Esophagus squamous epithelium (tissue), 5 donors: ENCODE measurements at regions not wholly inside any gene's neighbourhood (a gene's known extent, or its start where the extent isn't known, plus 50 kb on each side); places are given as distances from the start of the nearest gene placed in this dataset.
"Not testable (repeated sequence)": the region's sequence is repeated elsewhere in the genome, so short reads cannot be mapped to it uniquely, and the experiment has no call there.

Experiments
- DNase-seq: peaks from one replicate; lab custom pipeline; 2025; lab: John Stamatoyannopoulos, UW
- H3K27ac ChIP-seq, 4 donors: fragments of 200-600 bp; sonication (generic); one replicate each; pipeline ENCODE4 v1.5.1; 2016 to 2019; ENCODE audit warnings: mild to moderate bottlenecking in 1 of 4
- H3K27me3 ChIP-seq, 4 donors: fragments of 200-600 bp; sonication (generic); 1 replicate in 3 of 4; 2 replicates in 1 of 4; pipeline versions ENCODE4 v1.5.1 to v1.6.0; 2017 to 2021; ENCODE audit warnings: antibody characterized with exemption in 1 of 4
- H3K36me3 ChIP-seq, 3 donors: fragments of 200-600 bp; sonication (generic); one replicate each; pipeline ENCODE4 v1.5.1; 2016 to 2019
- H3K4me1 ChIP-seq, 3 donors: fragments of 200-600 bp; sonication (generic); one replicate each; pipeline ENCODE4 v1.5.1; 2017 to 2019
- H3K4me3 ChIP-seq, 4 donors: fragments of 200-600 bp; sonication (generic); 1 replicate in 3 of 4; 2 replicates in 1 of 4; pipeline ENCODE4 v1.5.1; 2016 to 2019; ENCODE audit warnings: mild to moderate bottlenecking in 2 of 4, moderate library complexity in 1 of 4
- H3K9me3 ChIP-seq, 3 donors: fragments of 200-600 bp; sonication (generic); one replicate each; pipeline ENCODE4 v1.5.1; 2016 to 2019
- CTCF ChIP-seq, 6 experiments: fragments of 450-650 bp in 4 of 6; fragments of 200-600 bp in 2 of 6; sonication (generic) in 2 of 6; IDR thresholded peaks; one replicate each; pipeline ENCODE4 v1.5.1; 2016 to 2019; ENCODE audit warnings: antibody characterized with exemption in 6 of 6, mild to moderate bottlenecking in 4 of 6, moderate library complexity in 4 of 6
- POLR2A ChIP-seq, 4 donors: fragments of 450-650 bp; IDR thresholded peaks; one replicate each; pipeline ENCODE4 v1.6.1; 2017; ENCODE audit warnings: antibody characterized with exemption in 4 of 4, mild to moderate bottlenecking in 4 of 4, moderate library complexity in 3 of 4
- WGBS, 2 donors: methylation state at CpG; one replicate each; pipeline ENCODE4 v1.1.5; 2018; 5-methylcytosine and 5-hydroxymethylcytosine counted together
- intact Hi-C: fragments of 100-400 bp; cut with DNase I; formaldehyde crosslinking; loops from one replicate; pipeline ENCODE4 v1.15.0; 2022
- donor health status: DM: yes; HTN: yes; CAD: no.

- Histone ChIP-seq H3K4me1 (no peaks in the 10 kb centered on the region), H3K27ac (no peak overlapping the region), H3K4me3 (no peak overlapping the region), H3K9me3 (peaks cover 0 to 12% (median 0%) of the 10 kb centered on the region in 3 donors), H3K36me3 (no peaks in the 10 kb centered on the region), H3K27me3 (peaks cover 0 to 9% (median 0%) of the 10 kb centered on the region in 4 donors)
- no peak for TF ChIP-seq POLR2A (IDR thresholded peaks at IDR 0.05)
- TF ChIP-seq CTCF (IDR thresholded peaks at IDR 0.05), result no peak
- intact Hi-C loops, result no loop called here
- WGBS, 2 donors, result 27% methylated on average over 2 of the region's 7 CpGs; no CpG with 5 or more reads in 1 of the 2 donors
- DNase-seq, result no peak
Observed at GRCh38 chrX:980587-981235, 231.7 kb downstream of the CRLF2 start.

GRCh38 chrX:979127-979526, 233.3 kb downstream of the CRLF2 start:
- WGBS, 2 donors, result 90 to 93% methylated on average over 11 to 18 of the region's 18 CpGs
- H3K9me3 ChIP-seq, result peaks cover 0 to 10% (median 0%) of the 10 kb centered on the region in 3 donors
- H3K4me3 ChIP-seq, H3K27me3 ChIP-seq, H3K4me1 ChIP-seq, H3K36me3 ChIP-seq, DNase-seq, intact Hi-C loops, H3K27ac ChIP-seq: not testable (repeated sequence)

- no peak for DNase-seq
- WGBS, 2 donors, result 54 to 69% methylated on average over 11 to 18 of the region's 23 CpGs
Observed at GRCh38 chrX:973010-973632, 239.3 kb downstream of the CRLF2 start.

GRCh38 chrX:968148-968965, 244.1 kb downstream of the CRLF2 start:
- TF ChIP-seq CTCF (IDR thresholded peaks at IDR 0.05), result no peak
- no peak for TF ChIP-seq POLR2A (IDR thresholded peaks at IDR 0.05)
- DNase-seq, result no peak
- H3K27ac ChIP-seq, result no peak overlapping the region
- WGBS, 2 donors, result 76 to 82% methylated on average over 9 to 13 of the region's 13 CpGs
- H3K36me3 ChIP-seq, result no peaks in the 10 kb centered on the region
- H3K4me3 ChIP-seq, result no peak overlapping the region
- intact Hi-C loops, result no loop called here
- H3K27me3 ChIP-seq, result no peaks in the 10 kb centered on the region
- H3K4me1 ChIP-seq, result no peaks in the 10 kb centered on the region
- peaks cover 0 to 10% (median 0%) of the 10 kb centered on the region in 3 donors for H3K9me3 ChIP-seq

More at GRCh38 chrX:973010-973632, 239.3 kb downstream of the CRLF2 start:
- Histone ChIP-seq H3K27ac (no peak overlapping the region), H3K4me1 (no peaks in the 10 kb centered on the region), H3K9me3 (peaks cover 0 to 14% (median 0%) of the 10 kb centered on the region in 3 donors), H3K36me3 (no peaks in the 10 kb centered on the region), H3K27me3 (no peaks in the 10 kb centered on the region), H3K4me3 (no peak overlapping the region)
- TF ChIP-seq CTCF (IDR thresholded peaks at IDR 0.05) (no peak), POLR2A (IDR thresholded peaks at IDR 0.05) (no peak)
- intact Hi-C loops, result no loop called here

- Histone ChIP-seq H3K27ac (no peak overlapping the region), H3K27me3 (peaks cover 0 to 8% (median 0%) of the 10 kb centered on the region in 4 donors), H3K9me3 (no peaks in the 10 kb centered on the region), H3K36me3 (no peaks in the 10 kb centered on the region), H3K4me1 (no peaks in the 10 kb centered on the region), H3K4me3 (no peak overlapping the region)
- 72 to 77% methylated on average over 14 to 17 of the region's 19 CpGs for WGBS, 2 donors
- TF ChIP-seq CTCF (IDR thresholded peaks at IDR 0.05) (no peak), POLR2A (IDR thresholded peaks at IDR 0.05) (no peak)
- no peak for DNase-seq
- intact Hi-C loops, result no loop called here
Observed at GRCh38 chrX:966396-967070, 245.9 kb downstream of the CRLF2 start.
